Skeletal muscle satellite cell (primary cell): ENCODE measurements at regions not wholly inside any gene's neighbourhood (a gene's known extent, or its start where the extent isn't known, plus 50 kb on each side); places are given as distances from the start of the nearest gene placed in this dataset.

Experiments used
- H3K27me3 ChIP-seq: 2 replicates; pipeline ENCODE4 v1.7.0; 2013; ENCODE audit warnings: low read length; ENCODE audit not compliant: control insufficient read depth, insufficient read depth
- H3K36me3 ChIP-seq: 2 replicates; pipeline ENCODE4 v1.7.0; 2013; ENCODE audit warnings: mild to moderate bottlenecking, control low read depth, low read length; ENCODE audit not compliant: insufficient read depth
- H3K4me1 ChIP-seq: 2 replicates; pipeline ENCODE4 v1.7.0; 2013; ENCODE audit warnings: low read length; ENCODE audit not compliant: control insufficient read depth, insufficient read depth
- H3K4me2 ChIP-seq: 2 replicates; pipeline ENCODE4 v1.7.0; 2013; ENCODE audit warnings: mild to moderate bottlenecking, low read length
- H3K4me3 ChIP-seq: 2 replicates; pipeline ENCODE4 v1.7.0; 2013; ENCODE audit warnings: low read length
- H3K9ac ChIP-seq: 2 replicates; pipeline ENCODE4 v1.7.0; 2013; ENCODE audit warnings: mild to moderate bottlenecking, low read depth, low read length, moderate library complexity
- H3K9me3 ChIP-seq: replicated peaks from 2 replicates; pipeline ENCODE4 v1.7.0; 2013; ENCODE audit warnings: mild to moderate bottlenecking, control low read depth, low read length

GRCh38 chr2:120526047-120526562, 180.2 kb downstream of the INHBB start:
- Histone ChIP-seq H3K4me2 (no peak overlapping the region), H3K4me1 (peaks cover 28% of the 10 kb centered on the region), H3K9me3 (no peaks in the 10 kb centered on the region), H3K9ac (no peak overlapping the region), H3K36me3 (no peaks in the 10 kb centered on the region), H3K27me3 (peaks cover 5% of the 10 kb centered on the region), H3K4me3 (no peak overlapping the region)

GRCh38 chr2:120526997-120527945, 181.3 kb downstream of the INHBB start:
- Histone ChIP-seq H3K27me3 (peaks cover 5% of the 10 kb centered on the region), H3K9me3 (no peaks in the 10 kb centered on the region), H3K9ac (peak overlapping the region; percentile 27), H3K4me3 (no peak overlapping the region), H3K4me1 (peaks cover 35% of the 10 kb centered on the region), H3K36me3 (no peaks in the 10 kb centered on the region), H3K4me2 (no peak overlapping the region)

- H3K27me3 ChIP-seq: peaks cover 5% of the 10 kb centered on the region
- no peak overlapping the region for H3K4me2 ChIP-seq
- H3K9ac ChIP-seq: peak overlapping the region; percentile 44
- no peak overlapping the region for H3K4me3 ChIP-seq
- H3K36me3 ChIP-seq: no peaks in the 10 kb centered on the region
- H3K4me1 ChIP-seq: peaks cover 44% of the 10 kb centered on the region
- H3K9me3 ChIP-seq: no peaks in the 10 kb centered on the region
These were observed 182.2 kb downstream of the INHBB start for GRCh38 chr2:120528051-120528692.

- no peaks in the 10 kb centered on the region for H3K9me3 ChIP-seq
- H3K4me1 ChIP-seq: peaks cover 48% of the 10 kb centered on the region
- no peaks in the 10 kb centered on the region for H3K36me3 ChIP-seq
- H3K4me2 ChIP-seq: no peak overlapping the region
- H3K9ac ChIP-seq: no peak overlapping the region
- H3K4me3 ChIP-seq: no peak overlapping the region
- peaks cover 5% of the 10 kb centered on the region for H3K27me3 ChIP-seq
These were observed 182.7 kb downstream of the INHBB start for GRCh38 chr2:120528693-120529076.

GRCh38 chr2:120530781-120531180, 184.8 kb downstream of the INHBB start:
- Histone ChIP-seq H3K4me2 (no peak overlapping the region), H3K36me3 (no peaks in the 10 kb centered on the region), H3K4me1 (peaks cover 41% of the 10 kb centered on the region), H3K27me3 (peaks cover 4% of the 10 kb centered on the region), H3K4me3 (no peak overlapping the region), H3K9me3 (no peaks in the 10 kb centered on the region), H3K9ac (no peak overlapping the region)

- Histone ChIP-seq H3K9ac (no peak overlapping the region), H3K4me1 (peaks cover 36% of the 10 kb centered on the region), H3K4me2 (no peak overlapping the region), H3K36me3 (no peaks in the 10 kb centered on the region), H3K4me3 (no peak overlapping the region), H3K9me3 (no peaks in the 10 kb centered on the region), H3K27me3 (no peaks in the 10 kb centered on the region)
These were observed 185.4 kb downstream of the INHBB start for GRCh38 chr2:120531365-120531764.

- H3K36me3 ChIP-seq: no peaks in the 10 kb centered on the region
- no peak overlapping the region for H3K4me2 ChIP-seq
- H3K4me1 ChIP-seq: peaks cover 36% of the 10 kb centered on the region
- no peaks in the 10 kb centered on the region for H3K9me3 ChIP-seq
- H3K9ac ChIP-seq: no peak overlapping the region
- H3K4me3 ChIP-seq: no peak overlapping the region
- H3K27me3 ChIP-seq: no peaks in the 10 kb centered on the region
These were observed 186.1 kb downstream of the INHBB start for GRCh38 chr2:120531863-120532600.

- Histone ChIP-seq H3K4me3 (no peak overlapping the region), H3K36me3 (no peaks in the 10 kb centered on the region), H3K27me3 (no peaks in the 10 kb centered on the region), H3K9me3 (no peaks in the 10 kb centered on the region), H3K4me1 (peaks cover 21% of the 10 kb centered on the region), H3K4me2 (no peak overlapping the region), H3K9ac (no peak overlapping the region)
These were observed 187.7 kb downstream of the INHBB start for GRCh38 chr2:120533625-120534024.

GRCh38 chr2:120534457-120534856, 188.5 kb downstream of the INHBB start:
- no peak overlapping the region for H3K4me3 ChIP-seq
- peaks cover 23% of the 10 kb centered on the region for H3K4me1 ChIP-seq
- H3K9me3 ChIP-seq: no peaks in the 10 kb centered on the region
- H3K4me2 ChIP-seq: no peak overlapping the region
- H3K36me3 ChIP-seq: no peaks in the 10 kb centered on the region
- no peaks in the 10 kb centered on the region for H3K27me3 ChIP-seq
- no peak overlapping the region for H3K9ac ChIP-seq

- no peaks in the 10 kb centered on the region for H3K9me3 ChIP-seq
- no peaks in the 10 kb centered on the region for H3K27me3 ChIP-seq
- no peak overlapping the region for H3K4me2 ChIP-seq
- no peak overlapping the region for H3K9ac ChIP-seq
- no peaks in the 10 kb centered on the region for H3K36me3 ChIP-seq
- no peak overlapping the region for H3K4me3 ChIP-seq
- H3K4me1 ChIP-seq: peaks cover 30% of the 10 kb centered on the region
These were observed 189.1 kb downstream of the INHBB start for GRCh38 chr2:120535081-120535480.

GRCh38 chr2:120536141-120536540, 190.2 kb downstream of the INHBB start:
- Histone ChIP-seq H3K27me3 (no peaks in the 10 kb centered on the region), H3K9ac (no peak overlapping the region), H3K4me3 (no peak overlapping the region), H3K9me3 (no peaks in the 10 kb centered on the region), H3K4me1 (peaks cover 40% of the 10 kb centered on the region), H3K4me2 (no peak overlapping the region), H3K36me3 (no peaks in the 10 kb centered on the region)
